HG03039 (cell line): ENCODE measurements at regions not wholly inside any gene's neighbourhood (a gene's known extent, or its start where the extent isn't known, plus 50 kb on each side); places are given as distances from the start of the nearest gene placed in this dataset.
"Not testable (repeated sequence)": the region's sequence is repeated elsewhere in the genome, so short reads cannot be mapped to it uniquely, and the experiment has no call there.

ENCODE experiments used
- ATAC-seq: cut with Tn5 transposase; IDR thresholded peaks from one replicate; pipeline ENCODE4 v1.9.1; 2021; ENCODE audit warnings: mild to moderate bottlenecking, moderate library complexity; ENCODE audit not compliant: unreplicated experiment

- ATAC-seq: no peak
These were observed 137.2 kb downstream of the MZT1 start for GRCh38 chr13:72590091-72590740.

GRCh38 chr13:72586518-72586917, 140.9 kb downstream of the MZT1 start:
- ATAC-seq: no peak

- ATAC-seq: no peak
These were observed 142.2 kb downstream of the MZT1 start for GRCh38 chr13:72585254-72585653.

DNA sequence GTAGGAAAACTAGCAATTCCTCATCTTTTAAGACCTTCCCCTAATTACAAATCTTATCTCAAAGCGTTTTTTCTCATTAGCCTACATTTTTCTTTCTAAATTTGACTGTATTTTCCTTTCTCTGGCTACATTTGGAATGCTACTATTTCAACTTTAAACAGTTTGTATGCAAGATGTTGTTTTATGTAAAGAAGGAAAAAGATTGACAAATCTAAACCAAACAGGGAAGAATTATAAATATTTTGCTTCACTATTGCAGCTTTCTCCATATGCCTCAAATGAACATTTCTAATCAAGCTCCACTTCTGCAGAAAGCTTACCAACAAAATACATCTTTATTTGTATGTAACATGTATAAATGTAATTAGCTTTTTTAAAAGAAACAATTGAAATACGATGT, 156.2 kb downstream of the MZT1 start:
- ATAC-seq: no peak

GRCh38 chr13:72570019-72570418, 157.4 kb downstream of the MZT1 start:
- no peak for ATAC-seq

DNA sequence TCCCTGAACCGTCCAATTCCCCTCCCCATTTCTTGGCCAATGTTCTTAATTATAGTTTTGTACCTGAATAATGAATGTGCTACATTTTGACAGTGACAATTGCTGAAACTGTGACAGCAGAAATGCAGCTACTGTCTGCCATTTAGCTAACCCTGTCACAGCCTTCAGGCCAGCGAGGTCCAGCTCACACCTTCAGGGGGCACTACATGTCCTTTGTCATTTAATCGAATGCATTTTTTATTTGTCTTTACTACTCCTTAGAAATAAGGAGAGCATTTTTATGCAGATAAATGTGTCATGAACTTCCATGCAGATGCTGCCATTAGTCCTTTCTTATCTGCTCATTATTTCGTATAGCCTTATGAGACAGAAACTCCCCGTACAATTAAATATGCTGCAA, 159.9 kb downstream of the MZT1 start:
- no peak for ATAC-seq

GRCh38 chr13:72566526-72566925, 160.9 kb downstream of the MZT1 start:
- ATAC-seq: no peak

GRCh38 chr13:72565893-72566292, 161.5 kb downstream of the MZT1 start:
- ATAC-seq: no peak

DNA sequence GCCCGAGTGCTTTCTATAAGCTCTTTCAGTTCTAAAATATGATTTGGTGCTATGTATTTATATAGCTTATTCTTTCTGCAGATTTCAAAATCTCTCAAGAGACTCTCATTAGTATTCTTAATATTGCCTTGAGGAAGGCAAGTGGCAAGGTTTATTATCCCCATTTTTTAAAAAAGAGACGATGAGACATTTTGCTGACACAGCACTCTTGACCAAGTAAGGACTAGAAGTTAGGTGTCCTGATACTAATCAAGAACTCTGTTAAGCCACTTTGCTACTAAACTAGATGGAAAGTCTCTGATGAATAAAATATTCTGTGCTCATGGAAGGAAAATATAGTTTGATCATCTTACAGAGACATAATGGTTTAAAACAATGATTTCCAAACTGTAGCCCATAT, 164.7 kb downstream of the MZT1 start:
- no peak for ATAC-seq

GRCh38 chr13:72561791-72562190, 165.6 kb downstream of the MZT1 start:
- no peak for ATAC-seq

DNA sequence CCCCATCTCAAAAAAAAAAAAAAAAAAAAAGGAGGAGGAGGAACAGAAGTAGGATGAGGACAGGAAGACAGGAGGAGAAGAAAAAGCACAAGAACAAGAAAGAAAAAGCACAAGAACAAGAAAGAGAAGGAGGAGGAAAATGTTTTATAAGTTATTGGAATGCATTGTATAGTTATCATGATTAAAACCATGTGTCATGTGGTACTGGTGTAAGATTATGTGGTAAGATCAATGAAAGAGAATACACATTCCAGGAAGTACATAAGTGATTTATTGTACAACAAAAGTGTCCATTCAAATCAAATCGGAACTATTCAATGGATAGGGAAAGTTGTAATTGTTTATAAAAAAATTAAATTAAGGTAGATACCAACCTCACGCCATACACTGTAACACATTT, 167.7 kb downstream of the MZT1 start:
- no peak for ATAC-seq

GRCh38 chr13:72556945-72557344, 170.5 kb downstream of the MZT1 start:
- no peak for ATAC-seq

DNA sequence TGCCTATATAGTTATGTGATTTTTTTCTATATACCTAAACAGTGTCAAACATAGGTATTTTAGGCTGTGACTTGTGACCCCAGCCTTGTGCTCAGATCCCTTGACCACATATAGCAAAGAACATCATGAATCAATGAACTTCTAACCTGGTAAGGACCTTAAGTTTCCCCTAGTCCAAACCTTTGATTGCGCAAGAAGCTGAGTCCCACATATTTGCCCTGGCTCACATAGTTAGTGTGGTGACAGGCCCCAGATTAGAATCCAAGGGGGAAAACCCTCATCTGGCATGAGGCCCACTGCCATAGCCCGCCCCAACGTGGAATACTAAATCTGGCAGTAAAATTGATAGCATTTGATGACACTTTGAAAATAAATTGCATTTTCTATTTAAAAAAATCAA, 171.8 kb downstream of the MZT1 start:
- ATAC-seq: no peak

DNA sequence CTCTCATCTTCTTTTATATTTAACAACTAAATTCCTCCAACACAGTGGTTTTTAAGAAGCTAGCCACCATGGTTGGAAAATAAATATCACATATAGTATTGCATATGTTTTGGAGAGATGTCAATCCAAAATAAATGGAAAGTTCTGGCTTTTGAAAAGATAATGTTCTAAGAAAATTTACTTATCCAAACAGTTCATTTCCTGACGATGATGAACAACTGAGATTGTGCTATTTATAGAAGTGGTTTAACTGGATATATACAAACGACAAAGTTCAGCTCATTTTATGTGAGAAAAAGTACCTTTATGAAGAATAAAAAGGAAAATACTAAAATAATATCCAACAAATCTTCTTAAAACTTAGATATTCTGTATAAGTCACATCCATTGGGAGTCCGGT, 174.7 kb downstream of the MZT1 start:
- ATAC-seq: no peak

GRCh38 chr13:72545895-72546294, 181.5 kb downstream of the MZT1 start:
- not testable (repeated sequence) for ATAC-seq

DNA sequence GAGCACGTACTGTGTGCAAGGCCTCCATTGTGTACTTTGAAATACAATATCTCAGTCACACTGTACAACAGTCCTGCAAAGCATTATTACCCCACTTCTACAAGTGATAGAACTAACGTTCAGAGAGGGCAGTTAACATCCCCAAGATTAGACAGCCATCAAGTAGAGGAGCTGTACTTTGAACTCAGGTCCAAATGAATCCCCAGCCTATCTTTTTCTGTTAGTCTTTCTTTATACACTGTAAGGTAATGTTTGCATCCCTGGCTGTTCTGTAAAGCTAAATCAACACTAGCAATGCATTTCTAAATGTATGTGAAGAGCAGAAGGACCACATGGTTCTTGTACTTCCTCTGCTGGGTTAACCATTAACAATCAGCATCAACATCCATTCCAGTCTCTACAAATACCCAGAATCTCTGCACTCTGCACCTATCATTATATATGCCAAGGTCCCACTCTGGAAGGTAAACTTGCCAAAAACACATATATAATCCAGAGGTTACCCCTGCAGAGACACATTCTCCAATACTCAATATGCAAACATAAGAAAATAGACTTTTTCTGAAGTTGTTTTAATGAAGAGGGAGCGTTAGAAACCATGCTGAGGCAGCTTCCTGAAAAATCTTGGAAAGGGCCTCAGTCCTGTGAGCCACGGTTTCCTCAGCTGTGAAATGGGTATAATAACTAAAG, 182.3 kb downstream of the MZT1 start:
- no peak for ATAC-seq

DNA sequence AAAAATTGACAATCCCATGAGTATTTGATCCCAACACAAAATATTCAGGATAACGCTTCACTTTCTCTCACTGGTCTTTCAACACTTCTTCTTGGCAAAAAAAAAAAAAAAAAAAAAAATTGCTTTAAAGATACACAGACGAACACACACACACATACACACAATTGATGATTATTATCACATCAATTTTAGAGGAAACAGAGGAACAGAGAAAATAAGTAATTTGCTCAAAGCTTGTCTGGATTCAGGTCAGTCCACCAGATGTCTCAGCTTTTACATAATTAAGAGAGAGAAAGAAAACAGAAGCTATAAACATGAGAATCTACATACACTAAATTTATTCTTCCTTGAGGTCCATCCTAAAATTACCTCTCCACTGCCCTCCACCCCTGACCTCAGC, 183.4 kb downstream of the MZT1 start:
- no peak for ATAC-seq

DNA sequence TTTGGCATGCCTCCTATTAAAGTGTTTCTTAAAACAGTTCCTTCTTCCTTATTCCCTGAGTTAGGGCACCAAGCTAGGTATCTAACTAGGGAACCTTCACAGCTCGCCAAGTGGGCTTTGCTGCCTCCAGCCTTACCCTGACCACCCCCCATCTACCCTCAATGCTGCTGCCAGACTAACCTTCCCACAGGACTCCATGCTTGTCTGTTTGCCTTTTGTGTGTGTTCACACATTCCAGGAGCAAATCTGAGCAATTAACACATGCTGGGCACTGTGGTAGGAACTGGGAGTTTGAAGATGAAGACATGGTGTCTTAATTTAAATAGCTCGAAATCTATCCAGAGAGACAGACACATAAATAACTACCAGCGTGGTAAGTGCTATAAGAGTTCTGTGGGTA, 185.2 kb downstream of the MZT1 start:
- no peak for ATAC-seq

GRCh38 chr13:72541674-72542073, 185.8 kb downstream of the MZT1 start:
- ATAC-seq: no peak

- ATAC-seq: no peak
These were observed 186.5 kb downstream of the MZT1 start for GRCh38 chr13:72540881-72541280.

- no peak for ATAC-seq
These were observed 187.5 kb downstream of the MZT1 start for GRCh38 chr13:72539925-72540324.

GRCh38 chr13:72537782-72538181, 189.6 kb downstream of the MZT1 start:
- ATAC-seq: no peak

DNA sequence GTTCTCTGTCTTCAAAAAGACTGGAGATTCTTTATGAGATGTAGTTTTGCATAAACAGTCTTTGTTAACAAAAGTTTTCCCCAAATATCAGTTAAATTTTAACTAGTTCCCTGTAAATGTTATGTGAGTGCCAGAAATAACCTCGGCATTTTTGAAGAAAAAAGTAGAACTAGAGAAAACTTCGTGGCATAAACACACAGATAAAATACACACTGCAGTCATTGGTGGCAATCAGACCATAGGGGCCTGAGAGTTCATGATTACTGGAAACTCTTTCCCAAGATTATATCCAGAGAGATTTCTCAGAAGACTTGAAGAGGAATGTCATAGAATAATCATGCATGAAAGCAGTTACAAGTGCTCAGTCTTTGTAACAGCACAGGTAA, 190.0 kb downstream of the MZT1 start:
- ATAC-seq: no peak
